H1 (cell line): ENCODE measurements at regions not wholly inside any gene's neighbourhood (a gene's known extent, or its start where the extent isn't known, plus 50 kb on each side); places are given as distances from the start of the nearest gene placed in this dataset.

ENCODE experiments used
- CTCF ChIA-PET: fragments of 300-600 bp; sonication (Branson Sonifier 250); formaldehyde crosslinking; loops from one replicate; lab custom pipeline; 2021; ENCODE audit not compliant: partially characterized antibody; lab: Charles Lee
- POLR2A ChIA-PET: fragments of 300-600 bp; sonication (Branson Sonifier 250); formaldehyde crosslinking; loops from one replicate; lab custom pipeline; 2021; ENCODE audit warnings: inconsistent platforms; ENCODE audit not compliant: partially characterized antibody; lab: Charles Lee
- DNase-seq, 2 experiments: peaks; one replicate each; pipeline versions ENCODE4 v3.0.0 to v3.0.0-alpha.2; 2010 to 2022; ENCODE audit warnings: low spot score in 2 of 2, low read depth in 1 of 2, mixed read lengths in 1 of 2
- FAIRE-seq: peaks from 2 replicates; lab custom pipeline; 2011; peaks lifted over from hg19 to GRCh38; lab: Jason Lieb, UNC
- H2AFZ ChIP-seq: 2 replicates; pipeline ENCODE4 v1.8.1; 2012; ENCODE audit warnings: low read length, inconsistent platforms
- H2AK5ac ChIP-seq: 2 replicates; pipeline ENCODE4 v1.6.1; 2013; ENCODE audit warnings: low read depth, low read length
- H2BK120ac ChIP-seq: replicated peaks from 2 replicates; pipeline ENCODE3; 2013; ENCODE audit warnings: low read depth, low read length, inconsistent platforms
- H2BK12ac ChIP-seq: 2 replicates; pipeline ENCODE4 v1.6.1; 2013; ENCODE audit warnings: low read depth, low read length
- H2BK15ac ChIP-seq: 2 replicates; pipeline ENCODE4 v1.6.1; 2013; ENCODE audit warnings: low read length
- H2BK20ac ChIP-seq: 2 replicates; pipeline ENCODE4 v1.6.1; 2013; ENCODE audit warnings: low read length
- H2BK5ac ChIP-seq: 2 replicates; pipeline ENCODE4 v1.6.1; 2013; ENCODE audit warnings: low read depth, low read length
- H3K14ac ChIP-seq: 2 replicates; pipeline ENCODE4 v1.6.1; 2013; ENCODE audit warnings: inconsistent platforms; ENCODE audit not compliant: insufficient read length
- H3K18ac ChIP-seq: 2 replicates; pipeline ENCODE4 v1.6.1; 2013; ENCODE audit warnings: low read length; ENCODE audit errors: extremely low read depth
- H3K23ac ChIP-seq: 2 replicates; pipeline ENCODE4 v1.6.1; 2013; ENCODE audit warnings: inconsistent platforms; ENCODE audit not compliant: insufficient read length
- H3K23me2 ChIP-seq: 2 replicates; pipeline ENCODE4 v1.6.1; 2013; ENCODE audit warnings: low read depth, low read length
- H3K27ac ChIP-seq: 2 replicates; pipeline ENCODE4 v1.6.1; 2011; ENCODE audit warnings: low read depth, low read length, inconsistent platforms
- H3K27me3 ChIP-seq, 4 experiments: replicated peaks in 1 of 4; 1 replicate in 1 of 4; 2 replicates in 3 of 4; pipeline versions ENCODE4 v1.6.1 to v1.8.1; 2011 to 2013; ENCODE audit warnings: low read length in 3 of 4, mild to moderate bottlenecking in 3 of 4, inconsistent platforms in 2 of 4, mixed read lengths in 2 of 4, moderate library complexity in 1 of 4; ENCODE audit not compliant: control insufficient read depth in 3 of 4, insufficient read depth in 3 of 4; ENCODE audit errors: extremely low read depth in 1 of 4
- H3K36me3 ChIP-seq, 4 experiments: 2 replicates each; pipeline versions ENCODE4 v1.6.1 to v1.8.1; 2011 to 2013; ENCODE audit warnings: mild to moderate bottlenecking in 4 of 4, low read length in 3 of 4, moderate library complexity in 2 of 4, control low read depth in 1 of 4, inconsistent platforms in 1 of 4; ENCODE audit not compliant: insufficient read depth in 4 of 4, control insufficient read depth in 2 of 4
- H3K4ac ChIP-seq: replicated peaks from 2 replicates; pipeline ENCODE3; 2013; ENCODE audit warnings: low read length, low read depth, mixed read lengths, inconsistent platforms; ENCODE audit not compliant: insufficient read length
- H3K4me1 ChIP-seq, 4 experiments: replicated peaks in 1 of 4; 1 replicate in 1 of 4; 2 replicates in 3 of 4; pipeline versions ENCODE4 v1.6.1 to v1.8.1; 2011 to 2013; ENCODE audit warnings: low read length in 3 of 4, inconsistent platforms in 2 of 4, mixed read lengths in 1 of 4; ENCODE audit not compliant: insufficient read depth in 4 of 4, control insufficient read depth in 3 of 4
- H3K4me2 ChIP-seq, 2 experiments: 2 replicates each; pipeline versions ENCODE4 v1.6.1 to v1.8.1; 2011 to 2013; ENCODE audit warnings: low read depth in 2 of 2, low read length in 2 of 2, control low read depth in 1 of 2, inconsistent platforms in 1 of 2, mild to moderate bottlenecking in 1 of 2; ENCODE audit not compliant: insufficient read depth in 1 of 2
- H3K4me3 ChIP-seq, 4 experiments: fragments of 200-600, 300-600 bp in 1 of 4; sonication (generic), shearing (Covaris generic), sonication (Bioruptor Twin) in 1 of 4; 2 replicates each; pipeline versions ENCODE4 v1.5.1 to v1.8.1; 2011 to 2016; ENCODE audit warnings: low read length in 4 of 4, low read depth in 3 of 4, control low read depth in 2 of 4, inconsistent platforms in 2 of 4, mild to moderate bottlenecking in 2 of 4, mixed read lengths in 1 of 4, moderate library complexity in 1 of 4; ENCODE audit not compliant: insufficient read depth in 2 of 4; ENCODE audit errors: extremely low read depth in 1 of 4
- H3K56ac ChIP-seq: replicated peaks from 2 replicates; pipeline ENCODE3; 2013; ENCODE audit warnings: low read depth, mild to moderate bottlenecking, mixed read lengths, low read length, inconsistent platforms; ENCODE audit not compliant: insufficient read length
- H3K79me1 ChIP-seq: 2 replicates; pipeline ENCODE4 v1.6.1; 2013; ENCODE audit warnings: low read depth, low read length, control low read depth
- H3K79me2 ChIP-seq, 2 experiments: 2 replicates each; pipeline versions ENCODE4 v1.6.1 to v1.8.1; 2012 to 2013; ENCODE audit warnings: low read length in 2 of 2, mild to moderate bottlenecking in 2 of 2, inconsistent platforms in 1 of 2; ENCODE audit not compliant: insufficient read depth in 2 of 2, control insufficient read depth in 1 of 2
- H3K9ac ChIP-seq, 4 experiments: replicated peaks in 1 of 4; 1 replicate in 1 of 4; 2 replicates in 3 of 4; pipeline versions ENCODE4 v1.6.1 to v1.8.1; 2011 to 2013; ENCODE audit warnings: low read depth in 3 of 4, low read length in 3 of 4, control low read depth in 2 of 4, mild to moderate bottlenecking in 2 of 4, moderate library complexity in 2 of 4, inconsistent platforms in 1 of 4; ENCODE audit errors: extremely low read depth in 1 of 4
- H3K9me3 ChIP-seq, 2 experiments: 2 replicates each; pipeline versions ENCODE4 v1.6.1 to v1.8.1; 2012 to 2013; ENCODE audit warnings: mild to moderate bottlenecking in 2 of 2, moderate library complexity in 2 of 2, control low read depth in 1 of 2, inconsistent platforms in 1 of 2, low read depth in 1 of 2, low read length in 1 of 2, mixed read lengths in 1 of 2; ENCODE audit not compliant: insufficient read depth in 2 of 2
- H4K20me1 ChIP-seq, 2 experiments: replicated peaks in 1 of 2; 2 replicates each; pipeline versions ENCODE3 to v1.8.1; 2011 to 2013; ENCODE audit warnings: inconsistent platforms in 2 of 2, low read length in 2 of 2, mild to moderate bottlenecking in 1 of 2; ENCODE audit not compliant: insufficient read depth in 2 of 2, control insufficient read depth in 1 of 2
- H4K5ac ChIP-seq: 2 replicates; pipeline ENCODE4 v1.6.1; 2013; ENCODE audit warnings: low read length, low read depth, mixed read lengths, inconsistent platforms; ENCODE audit not compliant: insufficient read length
- H4K8ac ChIP-seq: 2 replicates; pipeline ENCODE4 v1.8.0; 2013; ENCODE audit warnings: mild to moderate bottlenecking, moderate library complexity, low read length, inconsistent platforms; ENCODE audit not compliant: insufficient read depth; ENCODE audit errors: extremely low read depth
- H4K91ac ChIP-seq: replicated peaks from 2 replicates; pipeline ENCODE3; 2013; ENCODE audit warnings: low read length, mixed read lengths, inconsistent platforms; ENCODE audit not compliant: insufficient read length
- RAD21 ChIP-seq, 2 experiments: IDR thresholded peaks in 1 of 2; conservative IDR thresholded peaks in 1 of 2; 2 replicates each; pipeline ENCODE4 v1.6.1; 2011; ENCODE audit warnings: low read depth in 2 of 2, low read length in 2 of 2, improper control_type of control experiment in 1 of 2, inconsistent platforms in 1 of 2, mild to moderate bottlenecking in 1 of 2, moderate library complexity in 1 of 2
- ZNF274 ChIP-seq: IDR thresholded peaks from 2 replicates; pipeline ENCODE4 v1.7.0; 2012; ENCODE audit warnings: low read length, borderline replicate concordance; ENCODE audit errors: extremely low read depth
- WGBS, 2 experiments: shearing (Covaris generic) in 1 of 2; methylation state at CpG; one replicate each; pipeline versions ENCODE4 v1.1.6 to v1.1.7; 2013 to 2015; ENCODE audit warnings: low lambda C conversion rate in 2 of 2, mixed read lengths in 2 of 2, inconsistent platforms in 1 of 2, low coverage in 1 of 2, missing lambda C conversion rate in 1 of 2; ENCODE audit not compliant: insufficient replicate concordance in 2 of 2, insufficient coverage in 1 of 2, insufficient read length in 1 of 2; ENCODE audit errors: extremely low coverage in 1 of 2, missing lambda C conversion rate in 1 of 2; 5-methylcytosine and 5-hydroxymethylcytosine counted together
- TF ChIP-seq, protein P1 (sequence below): IDR thresholded peaks from 2 replicates; pipeline ENCODE4 v1.6.1; 2012; ENCODE audit warnings: inconsistent platforms
- TF ChIP-seq, protein P2 (sequence below), 3 experiments: IDR thresholded peaks; 1 replicate in 2 of 3; 2 replicates in 1 of 3; pipeline versions ENCODE4 v1.5.1 to v1.6.1; 2011; ENCODE audit warnings: low read length in 3 of 3, mild to moderate bottlenecking in 3 of 3, inconsistent platforms in 2 of 3, low read depth in 1 of 3, moderate library complexity in 1 of 3; ENCODE audit not compliant: insufficient read depth in 1 of 3; ENCODE audit errors: control extremely low read depth in 1 of 3

DNA sequence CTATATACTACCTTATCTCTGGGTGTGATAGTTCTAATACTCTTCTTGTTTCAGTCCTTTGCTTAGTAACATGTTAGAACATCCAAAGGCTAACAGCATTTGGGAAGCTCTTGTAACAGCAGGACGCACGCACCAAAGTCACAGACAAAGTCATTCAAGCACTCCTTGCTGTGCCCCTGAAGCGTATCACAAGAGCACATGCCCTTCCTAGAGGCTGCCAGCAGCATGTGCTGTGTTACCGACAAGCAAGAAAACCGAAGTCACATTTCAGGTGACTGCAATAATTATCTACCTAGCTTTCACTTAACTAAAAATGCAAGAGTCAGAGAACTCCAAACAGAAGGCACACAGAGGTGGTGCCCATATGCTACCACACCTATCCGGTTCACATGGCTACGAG is 194.1 kb downstream of the KLF12 start:
- FAIRE-seq: no peak
- WGBS, 2 experiments: 78% methylated on average over 7 of the region's 7 CpGs; no CpG with 5 or more reads in 1 of the 2 experiments
- DNase-seq: no peak

More for the DNA sequence above, 194.1 kb downstream of the KLF12 start:
- Histone ChIP-seq H3K27me3 (no peaks in the 10 kb centered on the region), H3K4me3 (no peak overlapping the region), H4K5ac (no peak overlapping the region), H4K91ac (no peak overlapping the region), H3K4me1 (peaks cover 3 to 13% (median 11%) of the 10 kb centered on the region in 4 experiments; a peak in 5 of 7 replicates), H4K8ac (no peak overlapping the region), H3K4ac (no peak overlapping the region), H3K18ac (no peak overlapping the region), H4K20me1 (no peaks in the 10 kb centered on the region), H2BK20ac (no peak overlapping the region), H2BK120ac (no peak overlapping the region), H3K14ac (no peak overlapping the region), H2BK15ac (no peak overlapping the region)
- TF ChIP-seq ZNF274 (no peak), RAD21 (IDR thresholded peaks at IDR 0.05 in 1 of 2, conservative IDR thresholded peaks at IDR 0.05 in 1 of 2; ENCODE audit: low read depth in 2 of 2, low read length in 2 of 2) (peak; percentile 12 to 36; a peak in 1 of 4 replicates)
- TF ChIP-seq, protein P1, sequence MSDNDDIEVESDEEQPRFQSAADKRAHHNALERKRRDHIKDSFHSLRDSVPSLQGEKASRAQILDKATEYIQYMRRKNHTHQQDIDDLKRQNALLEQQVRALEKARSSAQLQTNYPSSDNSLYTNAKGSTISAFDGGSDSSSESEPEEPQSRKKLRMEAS: peak; percentile 35; the same call in 1 of the 2 replicates
- TF ChIP-seq, protein P2, sequence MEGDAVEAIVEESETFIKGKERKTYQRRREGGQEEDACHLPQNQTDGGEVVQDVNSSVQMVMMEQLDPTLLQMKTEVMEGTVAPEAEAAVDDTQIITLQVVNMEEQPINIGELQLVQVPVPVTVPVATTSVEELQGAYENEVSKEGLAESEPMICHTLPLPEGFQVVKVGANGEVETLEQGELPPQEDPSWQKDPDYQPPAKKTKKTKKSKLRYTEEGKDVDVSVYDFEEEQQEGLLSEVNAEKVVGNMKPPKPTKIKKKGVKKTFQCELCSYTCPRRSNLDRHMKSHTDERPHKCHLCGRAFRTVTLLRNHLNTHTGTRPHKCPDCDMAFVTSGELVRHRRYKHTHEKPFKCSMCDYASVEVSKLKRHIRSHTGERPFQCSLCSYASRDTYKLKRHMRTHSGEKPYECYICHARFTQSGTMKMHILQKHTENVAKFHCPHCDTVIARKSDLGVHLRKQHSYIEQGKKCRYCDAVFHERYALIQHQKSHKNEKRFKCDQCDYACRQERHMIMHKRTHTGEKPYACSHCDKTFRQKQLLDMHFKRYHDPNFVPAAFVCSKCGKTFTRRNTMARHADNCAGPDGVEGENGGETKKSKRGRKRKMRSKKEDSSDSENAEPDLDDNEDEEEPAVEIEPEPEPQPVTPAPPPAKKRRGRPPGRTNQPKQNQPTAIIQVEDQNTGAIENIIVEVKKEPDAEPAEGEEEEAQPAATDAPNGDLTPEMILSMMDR (IDR thresholded peaks at IDR 0.05; ENCODE audit: control extremely low read depth in 1 of 3, insufficient read depth in 1 of 3, low read depth in 1 of 3, low read length in 3 of 3): peak in 1 of 3 experiments; percentile 14; a peak in 1 of 4 replicates
- TF ChIP-seq, all 59 proteins: peak for 3
- Histone ChIP-seq H2BK5ac (no peak overlapping the region), H3K79me1 (no peaks in the 10 kb centered on the region), H3K9ac (no peak overlapping the region), H3K36me3 (no peaks in the 10 kb centered on the region), H3K79me2 (no peaks in the 10 kb centered on the region), H3K23me2 (no peaks in the 10 kb centered on the region), H2AK5ac (0 out of 2 replicates have a peak overlapping the region, but pooled peaks have one; percentile 66), H3K9me3 (no peaks in the 10 kb centered on the region), H2BK12ac (no peak overlapping the region), H3K23ac (no peak overlapping the region), H2AFZ (no peak overlapping the region), H3K27ac (no peak overlapping the region), H3K56ac (no peak overlapping the region), H3K4me2 (no peak overlapping the region)
- ChIA-PET CTCF (interaction anchor here (0.7 to 1.0 kb wide), 2 partner anchors 11 to 92 kb away, joined by 3 read pairs; no protein-coding TSS in a partner anchor), POLR2A (no interaction called here)
